ENCODE measurements at regions not wholly inside any gene's neighbourhood (a gene's known extent, or its start where the extent isn't known, plus 50 kb on each side); places are given as distances from the start of the nearest gene placed in this dataset.

DNA sequence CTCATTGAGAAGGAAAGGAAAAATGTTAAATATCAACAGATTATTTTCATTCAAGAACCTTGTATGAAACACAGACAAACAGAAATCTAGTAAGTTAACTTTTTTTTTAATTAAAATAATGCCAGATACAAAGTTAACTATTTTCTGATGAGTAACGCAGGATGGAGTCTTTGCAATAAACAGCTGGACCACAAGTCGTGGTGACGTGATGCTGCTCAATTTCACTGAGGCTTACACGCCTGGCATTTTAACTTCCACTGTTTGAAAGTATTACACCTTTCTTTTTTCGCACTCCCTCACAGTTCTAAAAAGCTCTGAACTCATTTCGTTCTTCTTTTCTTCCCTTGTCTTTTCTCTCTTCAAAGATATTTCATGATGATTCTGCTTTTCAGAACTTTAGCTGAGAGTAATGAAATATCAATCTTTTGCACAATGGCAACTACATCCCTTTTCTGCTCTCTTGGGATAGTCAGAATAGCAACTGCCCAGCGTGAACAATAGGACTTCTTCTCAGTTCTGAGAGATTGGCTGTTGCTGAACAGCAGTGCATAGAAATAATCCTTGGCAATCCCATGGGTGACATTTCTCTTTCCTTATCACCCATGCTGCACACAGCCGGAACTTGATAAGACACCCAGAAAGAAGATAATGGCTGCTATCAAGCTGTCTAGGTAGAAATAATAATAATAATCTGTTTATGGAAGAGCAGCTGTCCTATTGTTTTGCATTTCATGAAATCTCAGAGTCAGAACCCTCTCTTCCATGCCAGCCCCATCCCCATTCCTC, 160.5 kb downstream of the BTG1 start:
- TF ChIP-seq, protein P1, sequence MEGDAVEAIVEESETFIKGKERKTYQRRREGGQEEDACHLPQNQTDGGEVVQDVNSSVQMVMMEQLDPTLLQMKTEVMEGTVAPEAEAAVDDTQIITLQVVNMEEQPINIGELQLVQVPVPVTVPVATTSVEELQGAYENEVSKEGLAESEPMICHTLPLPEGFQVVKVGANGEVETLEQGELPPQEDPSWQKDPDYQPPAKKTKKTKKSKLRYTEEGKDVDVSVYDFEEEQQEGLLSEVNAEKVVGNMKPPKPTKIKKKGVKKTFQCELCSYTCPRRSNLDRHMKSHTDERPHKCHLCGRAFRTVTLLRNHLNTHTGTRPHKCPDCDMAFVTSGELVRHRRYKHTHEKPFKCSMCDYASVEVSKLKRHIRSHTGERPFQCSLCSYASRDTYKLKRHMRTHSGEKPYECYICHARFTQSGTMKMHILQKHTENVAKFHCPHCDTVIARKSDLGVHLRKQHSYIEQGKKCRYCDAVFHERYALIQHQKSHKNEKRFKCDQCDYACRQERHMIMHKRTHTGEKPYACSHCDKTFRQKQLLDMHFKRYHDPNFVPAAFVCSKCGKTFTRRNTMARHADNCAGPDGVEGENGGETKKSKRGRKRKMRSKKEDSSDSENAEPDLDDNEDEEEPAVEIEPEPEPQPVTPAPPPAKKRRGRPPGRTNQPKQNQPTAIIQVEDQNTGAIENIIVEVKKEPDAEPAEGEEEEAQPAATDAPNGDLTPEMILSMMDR (IDR thresholded peaks at IDR 0.05; ENCODE audit: low read depth, low read length), result no peak
- TF ChIP-seq EZH2phosphoT487 (IDR thresholded peaks at IDR 0.05; ENCODE audit: low read depth), result no peak

Measured in OCI-LY3 (cell line).